Skeletal muscle tissue (tissue), 3 donors: ENCODE measurements at regions not wholly inside any gene's neighbourhood (a gene's known extent, or its start where the extent isn't known, plus 50 kb on each side); places are given as distances from the start of the nearest gene placed in this dataset.

Experiments
- H3K27ac ChIP-seq: one replicate; pipeline ENCODE4 v1.7.0; 2013; ENCODE audit warnings: mild to moderate bottlenecking, low read depth, low read length, inconsistent platforms
- H3K27me3 ChIP-seq, 3 donors: one replicate each; pipeline ENCODE4 v1.7.0; 2013; ENCODE audit warnings: low read length in 3 of 3; ENCODE audit not compliant: control insufficient read depth in 3 of 3, insufficient read depth in 3 of 3
- H3K36me3 ChIP-seq, 3 donors: one replicate each; pipeline ENCODE4 v1.7.0; 2013; ENCODE audit warnings: low read length in 3 of 3; ENCODE audit not compliant: control insufficient read depth in 3 of 3, insufficient read depth in 3 of 3
- H3K4me1 ChIP-seq, 3 donors: one replicate each; pipeline ENCODE4 v1.7.0; 2013; ENCODE audit warnings: low read length in 3 of 3, mild to moderate bottlenecking in 3 of 3; ENCODE audit not compliant: control insufficient read depth in 3 of 3, insufficient read depth in 3 of 3
- H3K4me3 ChIP-seq, 3 donors: one replicate each; pipeline ENCODE4 v1.7.0; 2013; ENCODE audit warnings: low read length in 3 of 3
- H3K9ac ChIP-seq, 3 donors: one replicate each; pipeline ENCODE4 v1.7.0; 2013; ENCODE audit warnings: low read length in 3 of 3, mild to moderate bottlenecking in 3 of 3, moderate library complexity in 2 of 3, low read depth in 1 of 3
- H3K9me3 ChIP-seq, 3 donors: one replicate each; pipeline ENCODE4 v1.7.0; 2013; ENCODE audit warnings: low read length in 3 of 3; ENCODE audit not compliant: control insufficient read depth in 3 of 3
- donor health status: Osteomylitis.

GRCh38 chr14:86902176-86902950 is 1090.6 kb downstream of the GALC start:
- Histone ChIP-seq H3K36me3 (no peaks in the 10 kb centered on the region), H3K4me3 (no peak overlapping the region), H3K9ac (no peak overlapping the region), H3K9me3 (no peaks in the 10 kb centered on the region), H3K4me1 (no peaks in the 10 kb centered on the region), H3K27me3 (peaks cover 0 to 2% (median 0%) of the 10 kb centered on the region in 3 donors), H3K27ac (no peak overlapping the region)

- Histone ChIP-seq H3K9ac (no peak overlapping the region), H3K36me3 (no peaks in the 10 kb centered on the region), H3K27me3 (peaks cover 0 to 2% (median 0%) of the 10 kb centered on the region in 3 donors), H3K27ac (no peak overlapping the region), H3K9me3 (no peaks in the 10 kb centered on the region), H3K4me3 (no peak overlapping the region), H3K4me1 (no peaks in the 10 kb centered on the region)
These were observed 1095.1 kb downstream of the GALC start for GRCh38 chr14:86897704-86898513.

GRCh38 chr14:86897224-86897623 is 1095.8 kb downstream of the GALC start:
- Histone ChIP-seq H3K36me3 (no peaks in the 10 kb centered on the region), H3K27ac (no peak overlapping the region), H3K9me3 (no peaks in the 10 kb centered on the region), H3K4me3 (no peak overlapping the region), H3K27me3 (peaks cover 0 to 2% (median 0%) of the 10 kb centered on the region in 3 donors), H3K4me1 (no peaks in the 10 kb centered on the region), H3K9ac (no peak overlapping the region)

- Histone ChIP-seq H3K9ac (no peak overlapping the region), H3K4me3 (no peak overlapping the region), H3K9me3 (no peaks in the 10 kb centered on the region), H3K36me3 (no peaks in the 10 kb centered on the region), H3K4me1 (no peaks in the 10 kb centered on the region), H3K27ac (no peak overlapping the region), H3K27me3 (peaks cover 0 to 2% (median 0%) of the 10 kb centered on the region in 3 donors)
These were observed 1096.3 kb downstream of the GALC start for GRCh38 chr14:86896701-86897100.

- H3K27ac ChIP-seq, result no peak overlapping the region
- no peak overlapping the region for H3K4me3 ChIP-seq
- H3K9ac ChIP-seq, result no peak overlapping the region
- H3K27me3 ChIP-seq, result no peaks in the 10 kb centered on the region
- H3K9me3 ChIP-seq, result no peaks in the 10 kb centered on the region
- H3K36me3 ChIP-seq, result no peaks in the 10 kb centered on the region
- no peaks in the 10 kb centered on the region for H3K4me1 ChIP-seq
These were observed 1100.6 kb downstream of the GALC start for GRCh38 chr14:86892152-86892956.

GRCh38 chr14:86885280-86885679 is 1107.7 kb downstream of the GALC start:
- Histone ChIP-seq H3K27me3 (no peaks in the 10 kb centered on the region), H3K9ac (no peak overlapping the region), H3K4me1 (no peaks in the 10 kb centered on the region), H3K27ac (no peak overlapping the region), H3K4me3 (no peak overlapping the region), H3K9me3 (no peaks in the 10 kb centered on the region), H3K36me3 (no peaks in the 10 kb centered on the region)

- Histone ChIP-seq H3K4me1 (no peaks in the 10 kb centered on the region), H3K9me3 (no peaks in the 10 kb centered on the region), H3K27ac (no peak overlapping the region), H3K4me3 (no peak overlapping the region), H3K27me3 (no peaks in the 10 kb centered on the region), H3K36me3 (no peaks in the 10 kb centered on the region), H3K9ac (no peak overlapping the region)
These were observed 1108.5 kb downstream of the GALC start for GRCh38 chr14:86884498-86884897.

- Histone ChIP-seq H3K27me3 (no peaks in the 10 kb centered on the region), H3K9me3 (no peaks in the 10 kb centered on the region)
These were observed 1110.2 kb downstream of the GALC start for GRCh38 chr14:86882818-86883217.

GRCh38 chr14:86865934-86866333 is 1127.0 kb downstream of the GALC start:
- no peaks in the 10 kb centered on the region for H3K9me3 ChIP-seq
- no peaks in the 10 kb centered on the region for H3K36me3 ChIP-seq
- no peak overlapping the region for H3K27ac ChIP-seq
- no peak overlapping the region for H3K4me3 ChIP-seq
- H3K27me3 ChIP-seq, result no peaks in the 10 kb centered on the region
- no peaks in the 10 kb centered on the region for H3K4me1 ChIP-seq
- no peak overlapping the region for H3K9ac ChIP-seq

More at GRCh38 chr14:86882818-86883217, 1110.2 kb downstream of the GALC start:
- Histone ChIP-seq H3K4me3 (no peak overlapping the region), H3K27ac (no peak overlapping the region), H3K36me3 (no peaks in the 10 kb centered on the region), H3K9ac (no peak overlapping the region), H3K4me1 (no peaks in the 10 kb centered on the region)
